MM.1S (cell line): ENCODE measurements at regions not wholly inside any gene's neighbourhood (a gene's known extent, or its start where the extent isn't known, plus 50 kb on each side); places are given as distances from the start of the nearest gene placed in this dataset.

Experiments
- CTCF ChIP-seq: fragments of 300-600 bp; sonication (generic); IDR thresholded peaks from 2 replicates; pipeline ENCODE4 v1.5.1; 2016; ENCODE audit warnings: antibody characterized with exemption, low read length, mixed read lengths
- EZH2 ChIP-seq: fragments of 300-600 bp; sonication (generic); optimal IDR thresholded peaks from 2 replicates; pipeline ENCODE3; 2017; ENCODE audit warnings: low read depth, mild to moderate bottlenecking, antibody characterized with exemption, low read length, mixed read lengths
- EZH2phosphoT487 ChIP-seq: fragments of 300-600 bp; sonication (generic); IDR thresholded peaks from 2 replicates; pipeline ENCODE4 v1.6.1; 2018; ENCODE audit warnings: antibody characterized with exemption, low read length

GRCh38 chr3:152737021-152737908 lies 97.7 kb upstream of the P2RY1 start:
- TF ChIP-seq CTCF = no peak
- no peak for TF ChIP-seq EZH2
- no peak for TF ChIP-seq EZH2phosphoT487
